PC-9 (cell line): ENCODE measurements at regions not wholly inside any gene's neighbourhood (a gene's known extent, or its start where the extent isn't known, plus 50 kb on each side); places are given as distances from the start of the nearest gene placed in this dataset.

Source experiments
- BruUV-seq: library from RNA; stranded (reverse); fragments of 400-500 nt; replicated peaks from 2 replicates; lab custom pipeline; 2021; lab: Mats Ljungman, UMichigan
- CTCF ChIA-PET: fragments of 300-600 bp; sonication (Branson Sonifier 250); formaldehyde crosslinking; loops from one replicate; lab custom pipeline; 2022; ENCODE audit warnings: antibody characterized with exemption; lab: Charles Lee
- POLR2A ChIA-PET: fragments of 300-600 bp; sonication (Branson Sonifier 250); formaldehyde crosslinking; loops from one replicate; lab custom pipeline; 2022; ENCODE audit warnings: antibody characterized with exemption; ENCODE audit not compliant: unreplicated experiment; lab: Charles Lee
- DNase-seq, 2 experiments: peaks; one replicate each; pipeline versions ENCODE4 v3.0.0 to v3.0.0-alpha.2; 2015 to 2022; ENCODE audit warnings: mixed read lengths in 1 of 2
- H2AFZ ChIP-seq: fragments of 200-600 bp; sonication (generic); 2 replicates; pipeline ENCODE4 v1.8.1; 2017; ENCODE audit warnings: antibody characterized with exemption
- H3F3A ChIP-seq: fragments of 200-600 bp; sonication (generic); 2 replicates; pipeline ENCODE4 v1.8.1; 2017; ENCODE audit warnings: antibody characterized with exemption, mild to moderate bottlenecking, low read depth; ENCODE audit not compliant: insufficient read depth
- H3K27ac ChIP-seq: fragments of 200-600 bp; sonication (generic); 2 replicates; pipeline ENCODE4 v1.6.1; 2016; ENCODE audit warnings: mixed run types
- H3K27me3 ChIP-seq: fragments of 200-600 bp; sonication (generic); 2 replicates; pipeline ENCODE4 v1.6.1; 2016; ENCODE audit warnings: low read depth, mixed run types; ENCODE audit not compliant: insufficient read depth
- H3K36me3 ChIP-seq: fragments of 200-600 bp; sonication (generic); 2 replicates; pipeline ENCODE4 v1.6.1; 2016; ENCODE audit warnings: low read depth, mixed run types
- H3K4me1 ChIP-seq: fragments of 200-600 bp; sonication (generic); replicated peaks from 2 replicates; pipeline ENCODE4 v1.6.1; 2016; ENCODE audit warnings: mixed run types; ENCODE audit not compliant: insufficient read depth
- H3K4me2 ChIP-seq: fragments of 200-600 bp; sonication (generic); 2 replicates; pipeline ENCODE4 v1.6.1; 2017; ENCODE audit warnings: mixed run types
- H3K4me3 ChIP-seq: fragments of 200-600 bp; sonication (generic); 2 replicates; pipeline ENCODE4 v1.6.1; 2016; ENCODE audit warnings: mixed run types
- H3K79me2 ChIP-seq: fragments of 200-600 bp; sonication (generic); 2 replicates; pipeline ENCODE4 v1.6.1; 2017; ENCODE audit warnings: low read depth, mixed run types
- H3K9me2 ChIP-seq: fragments of 200-600 bp; sonication (generic); 2 replicates; pipeline ENCODE4 v1.8.1; 2017; ENCODE audit warnings: mild to moderate bottlenecking; ENCODE audit not compliant: insufficient read depth
- H3K9me3 ChIP-seq: fragments of 200-600 bp; sonication (generic); 2 replicates; pipeline ENCODE4 v1.8.1; 2016; ENCODE audit warnings: low read depth; ENCODE audit not compliant: insufficient read depth
- H4K20me1 ChIP-seq: fragments of 200-600 bp; sonication (generic); 2 replicates; pipeline ENCODE4 v1.8.1; 2017; ENCODE audit not compliant: insufficient read depth
- CTCF ChIP-seq: fragments of 200-600 bp; sonication (generic); conservative IDR thresholded peaks from 2 replicates; pipeline ENCODE4 v1.6.1; 2017; ENCODE audit warnings: mixed run types, antibody characterized with exemption, mild to moderate bottlenecking, moderate library complexity
- EZH2 ChIP-seq: fragments of 200-600 bp; sonication (generic); IDR thresholded peaks from 2 replicates; pipeline ENCODE4 v1.8.0; 2017; ENCODE audit warnings: antibody characterized with exemption, low read depth
- intact Hi-C: fragments of 100-400 bp; cut with micrococcal nuclease; formaldehyde crosslinking; loops from one replicate; pipeline ENCODE4 v1.10.0; 2022; ENCODE audit not compliant: unreplicated experiment

- CTCF ChIA-PET, result no interaction called here
- H4K20me1 ChIP-seq, result no peaks in the 10 kb centered on the region
Observed at GRCh38 chr6:112480553-112480952, 133.4 kb downstream of the RFPL4B start.

GRCh38 chr6:112481211-112481610, 134.1 kb downstream of the RFPL4B start:
- H2AFZ ChIP-seq, result no peak overlapping the region
- no peaks in the 10 kb centered on the region for H3K36me3 ChIP-seq
- H3K79me2 ChIP-seq, result no peaks in the 10 kb centered on the region
- H3K9me2 ChIP-seq, result no peaks in the 10 kb centered on the region
- no TSS peak for BruUV-seq
- DNase-seq, result no peak
- POLR2A ChIA-PET, result no interaction called here
- H3K4me3 ChIP-seq, result no peak overlapping the region
- no peaks in the 10 kb centered on the region for H4K20me1 ChIP-seq
- no peaks in the 10 kb centered on the region for H3F3A ChIP-seq
- H3K4me1 ChIP-seq, result no peaks in the 10 kb centered on the region; the same call in 1 of the 2 replicates
- no peaks in the 10 kb centered on the region for H3K27me3 ChIP-seq
- H3K4me2 ChIP-seq, result no peak overlapping the region
- 0 out of 2 replicates have a peak, but pooled peaks cover 3% of the 10 kb centered on the region for H3K9me3 ChIP-seq
- TF ChIP-seq EZH2 (no peak), CTCF (no peak)
- intact Hi-C loops, result no loop called here
- CTCF ChIA-PET, result no interaction called here
- H3K27ac ChIP-seq, result no peak overlapping the region

More at GRCh38 chr6:112480553-112480952, 133.4 kb downstream of the RFPL4B start:
- TF ChIP-seq CTCF, result no peak
- no peak for TF ChIP-seq EZH2
- BruUV-seq, result no TSS peak
- Histone ChIP-seq H3K79me2 (no peaks in the 10 kb centered on the region), H2AFZ (no peak overlapping the region), H3K9me2 (no peaks in the 10 kb centered on the region), H3K27me3 (no peaks in the 10 kb centered on the region), H3K4me3 (no peak overlapping the region), H3K4me2 (no peak overlapping the region), H3K9me3 (0 out of 2 replicates have a peak, but pooled peaks cover 3% of the 10 kb centered on the region), H3F3A (no peaks in the 10 kb centered on the region), H3K4me1 (no peaks in the 10 kb centered on the region; the same call in 1 of the 2 replicates), H3K36me3 (no peaks in the 10 kb centered on the region), H3K27ac (no peak overlapping the region)
- DNase-seq, result peak in 1 of 2 experiments; percentile 44
- POLR2A ChIA-PET, result no interaction called here
- intact Hi-C loops, result no loop called here

GRCh38 chr6:112482373-112482772, 135.2 kb downstream of the RFPL4B start:
- H2AFZ ChIP-seq, result 0 out of 2 replicates have a peak overlapping the region, but pooled peaks have one; percentile 1
- no TSS peak for BruUV-seq
- intact Hi-C loops, result no loop called here
- no peak for DNase-seq
- H3K9me2 ChIP-seq, result no peaks in the 10 kb centered on the region
- H3K36me3 ChIP-seq, result no peaks in the 10 kb centered on the region
- no peaks in the 10 kb centered on the region; the same call in 1 of the 2 replicates for H3K4me1 ChIP-seq
- POLR2A ChIA-PET, result no interaction called here
- no peaks in the 10 kb centered on the region for H3K79me2 ChIP-seq
- no peak overlapping the region for H3K27ac ChIP-seq
- H3K27me3 ChIP-seq, result no peaks in the 10 kb centered on the region
- CTCF ChIA-PET, result no interaction called here
- H3F3A ChIP-seq, result no peaks in the 10 kb centered on the region
- H3K4me3 ChIP-seq, result no peak overlapping the region
- H3K9me3 ChIP-seq, result 0 out of 2 replicates have a peak, but pooled peaks cover 3% of the 10 kb centered on the region
- H3K4me2 ChIP-seq, result no peak overlapping the region
- no peaks in the 10 kb centered on the region for H4K20me1 ChIP-seq
- no peak for TF ChIP-seq CTCF
- no peak for TF ChIP-seq EZH2
